Stimulated activated CD4-positive, alpha-beta T cell treated with anti-CD3 and anti-CD28 coated beads, Interleukin-2, amount 100 ng/mL, for 24 hours (primary cell): ENCODE measurements at regions not wholly inside any gene's neighbourhood (a gene's known extent, or its start where the extent isn't known, plus 50 kb on each side); places are given as distances from the start of the nearest gene placed in this dataset.
A peak's percentile ranks its signal among the peaks of the same experiment; 100 is the strongest.

Source experiments
- DNase-seq, 2 donors: peaks; one replicate each; pipeline ENCODE4 v3.0.0-alpha.2; 2020

DNA sequence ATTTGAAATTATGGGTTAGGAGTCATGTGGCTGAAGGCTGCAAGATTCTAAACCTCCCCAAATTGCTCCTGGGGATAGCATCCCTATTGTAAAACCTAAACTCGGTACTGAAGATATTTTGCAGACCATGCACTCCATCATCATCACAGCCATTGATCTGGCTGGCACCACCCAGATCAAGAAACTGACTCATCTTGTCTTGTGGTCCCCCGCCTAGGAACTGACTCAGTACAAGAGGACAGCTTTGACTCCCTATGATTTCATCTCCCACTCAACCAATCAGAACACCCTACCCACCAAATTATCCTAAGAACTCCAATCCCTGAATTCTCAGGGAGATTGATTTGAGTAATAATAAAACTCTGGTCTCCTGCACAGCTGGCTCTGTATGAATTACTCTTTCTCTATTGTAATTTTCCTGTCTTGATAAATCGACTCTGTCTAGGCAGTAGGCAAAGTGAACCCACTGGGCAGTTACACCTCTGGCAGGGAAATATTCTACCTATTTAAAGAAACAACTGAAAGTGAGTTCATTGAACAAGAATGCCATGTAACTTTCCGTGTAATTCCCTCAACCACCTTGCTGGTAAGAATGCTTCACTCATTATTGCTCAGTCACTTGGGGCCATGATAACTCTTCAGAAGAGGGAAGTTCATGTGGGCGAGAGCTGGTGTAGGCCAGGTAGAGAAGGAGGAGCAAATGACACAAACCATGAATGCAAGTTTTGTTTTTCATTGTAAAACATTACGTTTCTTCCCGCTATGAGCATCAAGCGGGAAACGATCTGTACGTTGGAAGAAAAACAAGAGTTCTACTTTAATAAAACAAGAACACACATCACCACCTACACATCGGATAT lies 602.9 kb upstream of the ARID1B start:
- DNase-seq, result peak; percentile 31 to 37

DNA sequence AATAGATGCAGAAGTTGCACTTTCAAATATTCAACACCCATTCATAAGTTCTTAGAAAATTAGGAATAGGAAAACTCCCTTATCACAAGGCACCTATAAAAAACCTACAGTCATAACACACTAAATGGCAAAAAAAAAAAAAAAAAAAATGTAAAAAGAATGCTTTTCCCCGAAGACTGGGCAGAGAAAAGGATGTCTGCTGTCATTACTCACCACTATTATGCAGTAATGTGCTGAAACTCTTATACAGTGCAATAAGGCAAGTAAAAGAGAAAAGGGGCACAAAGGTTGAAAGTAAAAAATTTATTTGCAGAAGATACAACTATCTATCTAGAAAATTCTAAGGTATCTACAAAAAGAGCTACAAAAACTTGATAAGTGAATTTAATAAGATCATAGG lies 607.8 kb upstream of the ARID1B start:
- DNase-seq, result no peak

DNA sequence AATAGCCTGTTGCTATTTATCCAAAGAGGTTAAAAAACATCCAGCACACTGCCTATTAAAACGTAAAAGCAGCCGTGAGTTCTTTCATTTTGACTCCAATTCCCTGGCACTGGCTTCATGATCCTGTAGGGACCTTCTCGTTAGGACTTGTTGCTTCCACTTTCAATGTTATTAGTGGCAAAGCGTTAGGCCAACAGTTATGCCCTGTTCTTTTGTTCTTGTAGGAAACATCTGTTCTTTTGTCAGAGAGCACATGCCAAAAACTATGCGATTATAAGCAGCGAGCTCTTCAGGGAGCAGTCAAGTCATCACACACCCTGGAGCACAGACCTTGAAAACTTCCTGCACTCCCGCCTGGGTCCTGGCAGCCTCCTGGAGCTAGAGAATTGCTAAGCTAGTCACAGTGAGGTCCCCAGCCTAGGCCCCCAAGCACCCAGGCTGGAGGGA lies 609.5 kb upstream of the ARID1B start:
- no peak for DNase-seq

DNA sequence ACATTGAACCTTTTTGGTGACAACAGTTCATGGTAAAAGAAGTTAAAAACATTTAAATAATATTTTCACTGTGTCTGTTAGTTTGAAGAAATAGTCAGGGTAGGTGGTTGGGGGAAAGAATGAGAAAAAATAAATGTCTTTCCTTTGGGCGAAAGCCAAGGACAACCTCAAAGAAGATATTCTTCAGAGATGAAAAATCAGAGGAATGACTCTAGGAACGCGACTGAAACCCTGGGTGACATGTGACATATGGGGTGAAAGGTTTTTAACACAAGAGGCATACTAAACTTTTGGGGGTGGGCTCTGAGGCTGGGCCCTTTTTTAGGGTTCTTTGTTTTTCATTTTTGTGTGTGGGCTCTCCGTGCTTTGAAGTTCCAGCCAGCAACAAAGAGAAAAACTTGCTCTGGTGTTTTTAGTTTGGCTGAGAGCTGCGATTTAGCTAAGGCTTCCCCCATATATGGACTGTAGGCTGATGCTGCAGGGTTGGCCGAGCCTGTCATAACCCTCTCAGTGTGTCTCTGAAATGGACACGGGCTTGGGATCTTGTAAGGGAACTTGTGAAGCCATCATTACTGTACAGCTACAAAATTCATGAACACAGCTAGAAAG lies 610.1 kb upstream of the ARID1B start:
- DNase-seq, result no peak

DNA sequence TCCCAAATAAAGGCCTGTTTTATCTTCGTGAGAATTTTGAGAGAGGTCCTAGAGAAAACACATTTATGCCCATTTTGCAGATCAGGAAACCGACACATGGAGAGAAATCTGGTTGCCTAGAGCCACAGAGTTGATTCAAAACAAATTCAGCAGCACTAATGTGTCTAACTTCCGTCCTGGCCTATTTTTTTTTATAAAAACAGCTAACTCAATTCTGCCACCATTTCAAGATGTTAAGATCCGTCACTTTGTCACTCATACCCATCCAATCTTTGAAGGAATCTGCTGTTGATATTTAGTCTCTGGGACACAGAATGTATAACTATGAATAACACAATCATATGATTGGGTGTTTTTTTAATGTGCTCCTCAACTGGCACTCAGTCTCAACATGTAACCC lies 611.1 kb upstream of the ARID1B start:
- no peak for DNase-seq

DNA sequence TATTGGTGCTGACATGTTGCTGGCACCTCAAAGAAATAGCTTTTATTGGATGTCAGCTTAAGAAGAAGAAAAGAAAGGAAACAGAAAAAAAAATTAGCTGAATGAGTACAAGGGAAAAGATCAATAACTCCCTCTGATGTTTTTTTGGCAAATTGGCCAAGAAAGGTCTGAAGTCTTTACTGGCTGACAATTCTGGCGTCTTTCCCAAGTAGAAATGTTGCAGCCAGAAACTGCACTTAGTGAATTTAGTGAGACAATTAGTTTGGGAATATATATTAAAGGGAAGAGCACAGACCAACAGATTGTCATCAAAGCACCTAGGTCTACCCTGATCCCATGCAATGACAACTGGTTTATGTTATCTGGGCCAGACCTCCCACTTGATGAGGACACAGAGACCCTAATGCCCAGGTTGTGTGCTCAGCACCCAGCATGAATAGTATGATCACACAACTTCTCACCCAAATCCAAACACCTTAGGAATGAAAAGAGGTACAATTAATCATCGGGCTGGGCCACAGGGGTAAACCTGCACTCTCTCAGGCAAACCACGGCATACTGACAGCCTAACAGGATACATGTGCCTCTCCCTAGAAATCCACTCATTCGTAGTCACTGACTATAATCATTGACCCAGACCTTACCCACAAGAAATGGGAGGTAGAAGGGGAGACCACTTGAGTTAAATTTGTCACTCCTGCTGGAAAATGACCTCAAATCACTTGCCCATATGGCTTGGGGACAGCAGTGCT lies 612.3 kb upstream of the ARID1B start:
- no peak for DNase-seq

DNA sequence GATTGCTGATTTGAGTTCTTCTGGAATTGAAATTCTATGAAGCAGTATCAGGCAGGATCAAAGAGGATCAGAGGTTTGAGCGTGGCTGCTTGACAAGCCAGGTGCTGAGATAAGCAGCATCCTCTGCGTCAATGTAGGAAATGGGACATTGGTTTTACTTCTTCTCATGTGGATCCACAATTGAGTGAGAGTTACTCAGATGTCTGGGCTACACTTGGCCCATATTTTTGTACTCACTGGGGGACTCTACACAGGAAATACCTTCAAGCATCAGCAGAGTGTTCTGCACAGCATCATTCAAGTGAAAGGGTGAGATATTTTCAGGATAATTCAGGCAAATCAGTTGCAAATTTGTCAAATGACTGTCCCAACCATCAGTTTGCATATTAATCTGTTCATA lies 613.9 kb upstream of the ARID1B start:
- DNase-seq, result no peak

DNA sequence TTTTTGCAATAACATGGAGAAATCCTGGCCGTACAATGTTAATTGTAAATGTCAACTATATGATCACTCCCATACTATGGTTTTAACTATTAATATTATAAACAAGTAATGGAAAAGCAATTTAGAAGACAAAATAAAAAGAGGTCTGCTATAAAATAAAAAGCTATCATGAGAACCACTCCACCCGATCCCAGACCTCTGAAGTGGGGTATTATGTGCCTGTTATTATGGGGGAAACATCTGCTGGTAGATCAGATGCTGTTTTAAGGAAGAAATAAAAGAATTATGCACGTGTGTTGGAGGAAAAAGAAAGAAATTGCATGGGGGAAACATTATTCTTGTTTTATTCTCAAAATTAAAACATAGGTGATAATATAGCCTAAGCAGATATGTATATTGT lies 615.7 kb upstream of the ARID1B start:
- DNase-seq, result no peak

DNA sequence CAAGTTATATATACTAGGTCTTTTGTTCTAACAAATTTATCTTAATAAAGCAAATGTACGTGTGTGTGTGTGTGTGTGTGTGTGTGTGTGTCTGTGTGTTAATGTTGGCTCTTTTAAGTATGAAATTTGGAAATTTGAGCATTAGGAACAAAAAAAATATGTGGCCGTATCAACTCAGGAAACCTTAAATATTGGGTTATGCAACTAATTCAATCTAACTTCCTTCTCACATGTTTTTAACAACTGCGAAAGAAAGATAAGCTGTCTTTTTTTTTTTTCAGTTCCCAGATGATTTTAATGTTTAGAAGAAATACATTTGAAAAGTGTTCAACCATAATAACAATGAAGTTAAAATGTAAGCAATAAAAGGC lies 616.4 kb upstream of the ARID1B start:
- no peak for DNase-seq

DNA sequence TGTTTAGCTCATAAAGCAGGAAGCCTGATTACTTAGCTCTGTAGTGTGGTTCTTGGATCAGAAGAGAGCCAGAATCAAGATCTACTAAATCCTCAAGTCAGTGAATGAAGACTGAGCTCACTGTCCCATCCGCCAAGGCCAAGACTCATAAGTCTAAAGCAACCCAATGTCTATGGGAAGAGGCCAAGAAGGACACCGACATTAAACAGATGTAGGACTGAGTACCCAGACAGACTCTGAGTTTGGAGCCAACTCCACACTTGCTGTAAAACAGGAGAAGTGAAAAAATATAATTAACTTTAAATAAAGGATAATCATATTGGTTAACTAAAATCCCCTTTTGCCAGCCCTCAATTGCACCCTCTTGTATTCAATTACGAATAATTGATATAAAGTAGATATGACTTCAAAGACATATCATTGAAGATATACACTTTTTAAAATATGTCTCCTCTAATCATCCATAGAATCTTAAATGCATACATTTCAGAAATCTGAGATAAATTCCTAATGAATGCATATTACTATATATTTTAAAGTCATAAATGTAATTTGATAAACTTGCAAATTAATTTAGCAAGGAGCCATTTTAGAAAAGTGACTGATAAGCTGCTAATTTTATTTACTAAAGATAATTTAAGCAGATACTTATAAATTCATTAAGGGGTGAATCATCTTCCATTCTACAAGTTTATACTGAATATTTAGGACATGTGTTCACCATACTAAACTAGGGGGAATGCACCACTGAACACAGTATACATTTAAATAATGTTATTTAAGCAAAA lies 617.0 kb upstream of the ARID1B start:
- no peak for DNase-seq

DNA sequence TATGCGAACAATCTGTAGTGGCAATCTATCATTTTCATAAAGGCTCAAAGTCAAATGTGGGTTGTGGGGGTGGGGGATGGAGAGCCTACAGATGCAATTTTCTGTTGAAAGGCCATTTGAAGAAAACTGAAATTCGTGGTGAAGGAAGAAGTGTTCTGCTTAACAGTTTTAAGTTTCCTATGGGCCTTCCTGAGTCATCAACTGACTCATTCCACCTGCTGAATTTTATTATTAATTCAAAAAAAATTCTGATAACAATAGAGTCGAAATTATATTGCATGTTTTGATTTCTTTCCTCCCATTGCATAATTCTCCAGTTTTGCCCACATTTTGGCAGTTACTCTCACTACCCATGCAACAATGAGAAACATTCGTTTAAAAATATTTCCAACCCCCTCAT lies 622.3 kb upstream of the ARID1B start:
- DNase-seq, result no peak

DNA sequence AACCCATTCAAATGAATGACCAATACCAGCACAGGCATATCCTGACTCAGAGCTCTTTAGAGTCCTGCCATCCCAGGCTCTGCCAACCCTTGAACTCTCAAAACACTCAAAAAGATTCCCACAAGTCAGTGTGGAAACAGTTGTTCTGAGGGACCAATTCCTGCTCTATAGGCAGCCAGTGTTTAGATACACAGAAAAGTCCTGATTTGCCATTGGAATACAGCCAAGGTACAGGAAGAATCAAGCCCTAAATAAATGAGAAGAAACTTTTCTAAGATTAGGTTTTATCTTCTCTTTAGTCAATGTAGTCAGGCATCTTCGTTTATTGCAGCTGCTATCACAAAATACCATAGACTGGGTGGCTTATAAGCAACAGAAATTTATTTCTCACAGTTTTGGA lies 626.8 kb upstream of the ARID1B start:
- no peak for DNase-seq

DNA sequence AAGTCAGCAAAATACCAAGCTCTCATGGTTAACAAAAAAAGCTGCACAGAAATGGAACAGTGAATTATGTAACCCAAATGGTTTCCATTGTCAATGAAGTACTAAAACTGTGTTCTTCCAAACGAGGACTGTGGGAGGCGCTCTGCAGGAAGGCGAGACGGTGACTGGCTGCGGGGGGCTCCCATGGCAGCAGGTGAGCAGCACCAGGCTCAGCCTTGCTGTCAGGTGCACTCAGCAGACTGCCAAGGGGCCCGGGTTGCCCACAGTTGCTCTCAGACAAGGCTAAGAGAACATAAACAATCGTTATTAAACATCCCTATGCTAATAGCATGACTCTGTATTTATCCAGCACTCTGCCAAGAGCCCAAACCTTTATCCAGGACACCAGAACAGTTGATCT lies 630.3 kb upstream of the ARID1B start:
- no peak for DNase-seq

DNA sequence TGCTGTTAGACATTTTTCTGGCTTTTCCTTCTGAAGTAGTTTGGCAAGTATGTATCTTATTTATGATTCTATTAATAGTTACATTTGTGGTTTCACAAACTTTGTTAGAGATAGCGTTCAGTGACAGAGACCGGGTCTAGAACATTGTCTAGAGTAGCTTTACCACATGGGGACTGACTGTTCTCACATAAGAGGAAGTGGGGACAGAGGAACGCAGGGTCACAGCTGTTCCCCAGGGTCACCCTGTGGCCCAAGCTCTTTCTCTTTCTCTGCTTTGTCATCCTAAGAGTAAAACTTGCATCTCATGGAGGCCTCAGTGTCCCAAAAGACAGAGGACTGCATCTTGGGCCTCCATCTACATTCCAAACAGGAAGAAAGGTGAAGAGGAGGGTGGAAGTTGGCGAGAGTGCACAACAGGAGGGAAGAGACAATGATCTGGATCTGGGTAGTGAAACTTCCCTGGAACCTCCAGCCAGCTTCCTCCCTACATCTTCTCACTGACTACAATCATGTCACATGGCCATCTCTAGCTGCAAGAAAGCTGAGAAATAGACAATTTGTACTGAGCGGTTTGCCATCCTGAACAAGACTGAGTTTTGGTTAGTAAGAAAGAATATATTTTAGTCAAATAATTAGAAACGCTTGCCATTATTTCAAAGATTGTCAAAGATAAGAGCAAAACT lies 645.8 kb upstream of the ARID1B start:
- no peak for DNase-seq

DNA sequence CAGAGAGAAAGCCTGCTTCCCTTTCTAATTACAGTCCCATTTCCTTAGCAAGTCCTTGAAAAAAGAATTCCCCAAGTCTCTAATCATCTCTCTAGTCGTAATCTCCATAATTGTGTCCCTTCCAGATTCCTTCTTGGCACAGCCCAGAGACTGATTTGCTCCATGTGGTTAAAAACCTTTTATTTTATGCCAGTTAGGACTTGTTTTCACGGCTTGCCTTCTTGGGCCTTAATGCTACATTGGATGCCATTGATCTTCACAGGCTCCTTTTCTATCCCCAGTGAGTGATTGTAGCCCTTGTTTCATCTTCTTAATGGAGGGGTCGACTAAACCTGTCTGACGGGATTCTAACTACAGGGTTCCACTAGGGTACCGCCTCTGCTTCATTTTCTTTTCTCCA lies 650.6 kb upstream of the ARID1B start:
- DNase-seq, result no peak

DNA sequence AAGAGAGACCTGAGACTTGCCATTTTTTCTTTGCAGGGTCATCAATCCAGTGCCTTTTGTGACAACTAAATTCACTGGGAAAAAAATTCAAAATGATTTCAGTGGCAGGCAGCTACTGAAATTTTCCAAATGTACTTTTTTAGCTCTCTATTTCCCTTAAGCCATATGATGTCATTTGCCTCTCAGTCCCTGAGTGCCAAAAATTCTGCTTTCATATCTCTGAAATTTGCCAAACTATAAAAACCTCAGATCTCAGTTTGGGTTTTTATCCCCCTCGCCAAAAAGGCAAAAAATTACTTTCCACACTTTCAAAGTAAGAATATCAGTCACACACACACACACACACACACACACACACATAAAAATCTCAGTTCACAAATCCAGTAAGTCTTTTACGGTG lies 651.3 kb upstream of the ARID1B start:
- DNase-seq, result no peak

DNA sequence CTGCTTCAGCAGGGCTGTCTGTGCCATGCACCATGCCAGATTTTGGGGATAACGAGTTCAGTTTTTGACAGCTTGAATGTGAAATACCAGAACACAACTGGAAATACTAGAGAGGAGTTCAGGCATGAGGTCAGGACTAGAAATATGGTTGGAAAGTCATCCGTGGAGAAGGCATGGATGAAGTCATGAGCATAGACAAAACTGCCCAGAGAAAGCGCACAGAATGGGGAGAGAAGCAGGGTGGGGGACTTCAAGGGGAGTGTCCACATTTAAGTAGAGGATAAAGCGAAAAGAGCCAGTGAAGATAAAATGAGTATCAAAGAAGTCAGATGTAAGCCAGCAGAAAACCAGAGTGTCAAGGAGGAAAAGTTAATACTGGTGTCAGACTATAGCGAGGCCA lies 653.4 kb upstream of the ARID1B start:
- DNase-seq, result no peak

DNA sequence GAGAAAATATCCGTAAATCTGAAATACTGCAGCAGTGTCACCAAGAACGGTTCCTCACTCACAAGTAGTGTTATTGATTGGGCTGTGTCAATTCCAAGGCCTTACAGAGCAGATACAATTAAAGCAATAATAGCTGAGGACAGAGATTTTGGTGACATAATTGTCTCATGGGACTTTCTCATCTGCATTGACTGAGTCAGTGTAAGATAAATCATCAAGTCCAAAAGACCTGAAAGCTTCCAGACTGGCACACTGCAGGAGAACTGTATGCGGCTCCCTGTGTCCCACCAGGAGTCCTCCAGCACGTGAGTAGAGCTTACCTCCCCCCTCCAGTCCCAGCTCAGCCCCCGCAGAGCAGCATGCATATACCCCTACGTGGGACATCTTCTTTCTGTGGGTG lies 655.2 kb upstream of the ARID1B start:
- DNase-seq, result no peak

DNA sequence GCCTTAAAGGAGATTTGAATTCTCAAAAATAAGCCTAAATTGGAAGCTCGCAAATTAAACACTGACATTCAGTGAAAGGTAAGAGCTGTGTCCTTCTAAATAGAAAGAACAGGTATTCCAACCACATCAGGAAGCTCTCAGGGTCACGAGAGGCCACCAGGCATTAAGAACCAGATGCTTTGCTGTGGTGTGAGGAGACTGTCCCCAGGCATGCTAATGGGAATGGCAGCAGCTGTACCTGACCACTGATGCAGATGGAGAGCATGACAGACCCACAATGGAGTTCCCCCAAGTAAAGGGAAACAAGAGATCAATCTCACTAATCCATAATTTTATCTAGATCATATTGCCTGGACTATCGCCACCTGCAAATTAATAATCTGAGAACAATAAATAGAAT lies 658.9 kb upstream of the NOX3 start:
- DNase-seq, result no peak

DNA sequence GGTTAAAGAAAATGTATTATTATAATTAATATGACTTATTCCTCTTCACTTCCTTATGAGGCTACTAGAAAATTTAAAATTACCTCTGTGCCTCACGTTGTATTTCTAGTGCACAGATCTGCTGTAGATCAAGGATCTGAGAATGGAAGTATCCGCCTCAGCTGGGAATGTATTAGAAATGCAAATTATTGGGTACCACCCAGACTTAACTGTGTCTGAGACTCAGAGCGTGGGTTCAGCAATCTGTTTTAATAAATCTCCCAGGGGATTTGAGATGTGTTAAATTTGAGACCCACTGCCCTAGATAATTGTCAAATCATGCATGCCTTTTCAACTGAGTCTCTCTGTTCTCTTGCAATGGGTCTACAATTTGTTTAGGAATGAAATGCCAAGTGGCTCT lies 658.0 kb upstream of the NOX3 start:
- DNase-seq, result no peak

DNA sequence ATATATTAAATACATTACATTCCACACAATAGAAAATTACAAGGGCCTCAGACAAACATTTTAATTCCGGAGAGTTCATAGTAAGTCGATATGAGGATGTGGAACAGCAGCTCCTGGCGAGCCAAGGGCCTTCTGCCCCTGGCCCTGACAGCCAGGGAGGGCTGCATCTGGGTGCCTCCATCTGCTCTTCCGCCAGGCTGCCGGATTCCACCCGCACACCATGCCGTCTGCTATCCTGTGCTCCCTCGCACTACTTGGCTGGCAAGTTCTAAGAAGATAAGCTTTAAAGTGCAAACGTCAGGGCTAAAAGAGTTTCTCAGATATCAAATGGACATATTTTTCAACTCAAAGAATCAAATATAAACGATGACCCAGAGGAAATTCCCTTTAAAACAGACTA lies 656.3 kb upstream of the NOX3 start:
- DNase-seq, result no peak

DNA sequence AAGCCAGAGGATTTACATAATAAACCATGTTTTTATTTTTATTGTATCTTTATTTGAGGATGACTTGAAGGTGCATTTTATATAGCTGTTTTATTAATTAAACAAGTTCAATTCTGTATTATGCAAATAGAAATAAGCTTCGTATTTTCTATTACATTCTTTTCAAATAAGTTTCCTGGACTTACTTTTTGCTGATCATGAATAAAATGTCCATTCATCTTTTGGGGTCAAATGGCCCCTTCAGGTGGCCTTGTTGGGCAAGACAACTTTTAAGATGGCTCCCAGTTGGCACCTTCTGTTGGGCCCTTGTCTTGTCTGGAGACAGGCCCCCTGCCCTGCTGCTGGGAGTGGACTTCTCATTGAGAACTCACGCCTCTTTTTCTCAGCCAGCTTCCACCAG lies 654.6 kb upstream of the NOX3 start:
- no peak for DNase-seq

DNA sequence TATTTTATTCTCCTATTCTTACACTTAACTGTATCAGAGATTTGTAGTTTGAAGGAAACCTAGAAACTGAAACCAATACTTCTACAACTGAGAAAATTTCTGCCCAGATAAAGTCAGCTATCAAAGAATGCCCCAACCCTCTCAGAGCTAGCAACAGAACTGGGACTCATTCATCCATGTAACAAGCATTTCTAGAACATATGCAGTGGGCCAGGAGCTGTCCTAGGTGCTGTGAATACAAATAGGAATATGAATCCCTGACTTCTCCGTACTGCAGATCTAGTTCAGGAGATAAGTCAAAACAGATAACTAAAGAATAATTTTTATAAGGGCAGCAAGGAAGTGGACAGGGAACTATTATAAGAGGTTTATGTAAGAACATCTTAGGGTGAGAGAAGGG lies 654.1 kb upstream of the NOX3 start:
- DNase-seq, result no peak
